ENCODE measurements at regions not wholly inside any gene's neighbourhood (a gene's known extent, or its start where the extent isn't known, plus 50 kb on each side); places are given as distances from the start of the nearest gene placed in this dataset.
A peak's percentile ranks its signal among the peaks of the same experiment; 100 is the strongest.

- TF ChIP-seq REST (IDR thresholded peaks at IDR 0.05; ENCODE audit: insufficient replicate concordance, low read depth) (no peak), POLR2AphosphoS5 (IDR thresholded peaks at IDR 0.05; ENCODE audit: low read depth) (no peak), CTCF (IDR thresholded peaks at IDR 0.05; ENCODE audit: insufficient read depth, low read length) (no peak), GABPA (IDR thresholded peaks at IDR 0.05; ENCODE audit: low read depth) (no peak), SPI1 (IDR thresholded peaks at IDR 0.05; ENCODE audit: borderline replicate concordance, low read depth) (no peak)
- H3K27ac ChIP-seq (replicated peaks) = no peak overlapping the region
- no peaks in the 10 kb centered on the region for H3K27me3 ChIP-seq (ENCODE audit: insufficient read depth, poor library complexity, severe bottlenecking)
- no peak overlapping the region for H3K4me3 ChIP-seq (replicated peaks; ENCODE audit: insufficient read depth, low read length)
- no peak for DNase-seq (ENCODE audit: low read depth in 1 of 2, low spot score in 1 of 2)
Observed at GRCh38 chrX:134137341-134137740, 99.6 kb upstream of the CCDC160 start.

GRCh38 chrX:134139090-134139489 is 97.9 kb upstream of the CCDC160 start:
- no peak overlapping the region for H3K27ac ChIP-seq (replicated peaks)
- no peak overlapping the region for H3K4me3 ChIP-seq (replicated peaks; ENCODE audit: insufficient read depth, low read length)
- TF ChIP-seq POLR2AphosphoS5 (IDR thresholded peaks at IDR 0.05; ENCODE audit: low read depth) (no peak), GABPA (IDR thresholded peaks at IDR 0.05; ENCODE audit: low read depth) (no peak), CTCF (IDR thresholded peaks at IDR 0.05; ENCODE audit: insufficient read depth, low read length) (no peak), REST (IDR thresholded peaks at IDR 0.05; ENCODE audit: insufficient replicate concordance, low read depth) (no peak)
- H3K27me3 ChIP-seq (ENCODE audit: insufficient read depth, poor library complexity, severe bottlenecking) = no peaks in the 10 kb centered on the region
- DNase-seq (ENCODE audit: low read depth in 1 of 2, low spot score in 1 of 2) = no peak

- peak in 1 of 2 experiments; percentile 7 for DNase-seq (ENCODE audit: low read depth in 1 of 2, low spot score in 1 of 2)
- Histone ChIP-seq H3K4me3 (replicated peaks; ENCODE audit: insufficient read depth, low read length) (no peak overlapping the region), H3K27ac (replicated peaks) (no peak overlapping the region), H3K27me3 (ENCODE audit: insufficient read depth, poor library complexity, severe bottlenecking) (no peaks in the 10 kb centered on the region)
- TF ChIP-seq REST (IDR thresholded peaks at IDR 0.05; ENCODE audit: insufficient replicate concordance, low read depth) = no peak
Observed at GRCh38 chrX:134144231-134144630, 92.8 kb upstream of the CCDC160 start.

- DNase-seq (ENCODE audit: low read depth in 1 of 2, low spot score in 1 of 2) = no peak
- H3K27me3 ChIP-seq (ENCODE audit: insufficient read depth, poor library complexity, severe bottlenecking) = no peaks in the 10 kb centered on the region
- no peak overlapping the region for H3K27ac ChIP-seq (replicated peaks)
- TF ChIP-seq POLR2AphosphoS5 (IDR thresholded peaks at IDR 0.05; ENCODE audit: low read depth) (no peak), SPI1 (IDR thresholded peaks at IDR 0.05; ENCODE audit: borderline replicate concordance, low read depth) (no peak), REST (IDR thresholded peaks at IDR 0.05; ENCODE audit: insufficient replicate concordance, low read depth) (no peak), CTCF (IDR thresholded peaks at IDR 0.05; ENCODE audit: insufficient read depth, low read length) (no peak), GABPA (IDR thresholded peaks at IDR 0.05; ENCODE audit: low read depth) (no peak)
- H3K4me3 ChIP-seq (replicated peaks; ENCODE audit: insufficient read depth, low read length) = no peak overlapping the region
Observed at GRCh38 chrX:134146493-134146892, 90.5 kb upstream of the CCDC160 start.

All from HL-60 (cell line).